ENCODE measurements at regions not wholly inside any gene's neighbourhood (a gene's known extent, or its start where the extent isn't known, plus 50 kb on each side); places are given as distances from the start of the nearest gene placed in this dataset.

- TF ChIP-seq CTCF (IDR thresholded peaks at IDR 0.05) (peak in 1 of 3 experiments; percentile 51), EP300 (IDR thresholded peaks at IDR 0.05) (no peak), POLR2AphosphoS5 (IDR thresholded peaks at IDR 0.05) (no peak)
Observed at GRCh38 chr7:123367484-123368122, 166.8 kb downstream of the IQUB start.

Measured in esophagus muscularis mucosa (tissue), 4 donors.